HG02571 (cell line): ENCODE measurements at regions not wholly inside any gene's neighbourhood (a gene's known extent, or its start where the extent isn't known, plus 50 kb on each side); places are given as distances from the start of the nearest gene placed in this dataset.
"Not testable (repeated sequence)": the region's sequence is repeated elsewhere in the genome, so short reads cannot be mapped to it uniquely, and the experiment has no call there.

Experiments
- ATAC-seq: cut with Tn5 transposase; IDR thresholded peaks from one replicate; pipeline ENCODE4 v1.9.1; 2021; ENCODE audit warnings: mild to moderate bottlenecking, moderate library complexity; ENCODE audit not compliant: unreplicated experiment

- no peak for ATAC-seq
Observed at GRCh38 chr6:71197780-71198179, 90.8 kb upstream of the OGFRL1 start.

GRCh38 chr6:71198908-71199307 lies 89.7 kb upstream of the OGFRL1 start:
- ATAC-seq: no peak

- ATAC-seq: no peak
Observed at GRCh38 chr6:71199736-71200135, 88.9 kb upstream of the OGFRL1 start.

- ATAC-seq: no peak
Observed at GRCh38 chr6:71203206-71203605, 85.4 kb upstream of the OGFRL1 start.

- no peak for ATAC-seq
Observed at GRCh38 chr6:71204741-71205140, 83.9 kb upstream of the OGFRL1 start.

GRCh38 chr6:71205336-71205956 lies 83.2 kb upstream of the OGFRL1 start:
- ATAC-seq: no peak

GRCh38 chr6:71206089-71206488 lies 82.5 kb upstream of the OGFRL1 start:
- ATAC-seq: no peak

- ATAC-seq: no peak
Observed at GRCh38 chr6:71209206-71209605, 79.4 kb upstream of the OGFRL1 start.

- no peak for ATAC-seq
Observed at GRCh38 chr6:71209626-71210025, 79.0 kb upstream of the OGFRL1 start.

- no peak for ATAC-seq
Observed at GRCh38 chr6:71211799-71212198, 76.8 kb upstream of the OGFRL1 start.

- ATAC-seq: no peak
Observed at GRCh38 chr6:71220466-71220865, 68.1 kb upstream of the OGFRL1 start.

- ATAC-seq: no peak
Observed at GRCh38 chr6:71222671-71223070, 65.9 kb upstream of the OGFRL1 start.

GRCh38 chr6:71224011-71224410 lies 64.6 kb upstream of the OGFRL1 start:
- ATAC-seq: no peak

- no peak for ATAC-seq
Observed at GRCh38 chr6:71226151-71226550, 62.5 kb upstream of the OGFRL1 start.

GRCh38 chr6:71228461-71229041 lies 60.1 kb upstream of the OGFRL1 start:
- no peak for ATAC-seq

- no peak for ATAC-seq
Observed at GRCh38 chr6:71229477-71229876, 59.1 kb upstream of the OGFRL1 start.

- not testable (repeated sequence) for ATAC-seq
Observed at GRCh38 chr6:71232890-71233289, 55.7 kb upstream of the OGFRL1 start.

GRCh38 chr6:71236926-71237434 lies 51.6 kb upstream of the OGFRL1 start:
- no peak for ATAC-seq

- no peak for ATAC-seq
Observed at GRCh38 chr6:71238351-71238750, 50.3 kb upstream of the OGFRL1 start.
